H7 (cell line): ENCODE measurements at regions not wholly inside any gene's neighbourhood (a gene's known extent, or its start where the extent isn't known, plus 50 kb on each side); places are given as distances from the start of the nearest gene placed in this dataset.

Source experiments
- DNase-seq: peaks from one replicate; pipeline ENCODE4 v3.0.0; 2012
- H3K27me3 ChIP-seq: 2 replicates; pipeline ENCODE4 v1.6.0; 2011; ENCODE audit warnings: mild to moderate bottlenecking, low read length; ENCODE audit not compliant: control insufficient read depth, insufficient read depth
- H3K36me3 ChIP-seq: replicated peaks from 2 replicates; pipeline ENCODE4 v1.5.1; 2011; ENCODE audit warnings: low read length; ENCODE audit not compliant: control insufficient read depth, insufficient read depth
- H3K4me3 ChIP-seq: 2 replicates; pipeline ENCODE4 v1.5.1; 2011; ENCODE audit warnings: low read depth, mild to moderate bottlenecking, control low read depth, low read length, moderate library complexity; ENCODE audit not compliant: insufficient read depth

- DNase-seq: no peak
- Histone ChIP-seq H3K27me3 (no peaks in the 10 kb centered on the region), H3K4me3 (no peak overlapping the region), H3K36me3 (no peaks in the 10 kb centered on the region)
Measured at GRCh38 chr5:38726279-38726678, 119.5 kb upstream of the OSMR start.

- no peak for DNase-seq
- Histone ChIP-seq H3K27me3 (no peaks in the 10 kb centered on the region), H3K4me3 (no peak overlapping the region), H3K36me3 (no peaks in the 10 kb centered on the region)
Measured at GRCh38 chr5:38728029-38728428, 117.8 kb upstream of the OSMR start.

GRCh38 chr5:38731461-38731860 is 114.4 kb upstream of the OSMR start:
- Histone ChIP-seq H3K4me3 (no peak overlapping the region), H3K27me3 (no peaks in the 10 kb centered on the region; the same call in 1 of the 2 replicates), H3K36me3 (no peaks in the 10 kb centered on the region)
- DNase-seq: no peak

- H3K36me3 ChIP-seq: no peaks in the 10 kb centered on the region
- no peak overlapping the region for H3K4me3 ChIP-seq
- DNase-seq: peak; percentile 61
- H3K27me3 ChIP-seq: no peaks in the 10 kb centered on the region; the same call in 1 of the 2 replicates
Measured at GRCh38 chr5:38734353-38734752, 111.5 kb upstream of the OSMR start.

GRCh38 chr5:38736089-38736488 is 109.7 kb upstream of the OSMR start:
- Histone ChIP-seq H3K4me3 (no peak overlapping the region), H3K27me3 (no peaks in the 10 kb centered on the region; the same call in 1 of the 2 replicates)
- no peak for DNase-seq

GRCh38 chr5:38737976-38738375 is 107.8 kb upstream of the OSMR start:
- no peak overlapping the region for H3K4me3 ChIP-seq
- no peaks in the 10 kb centered on the region for H3K36me3 ChIP-seq
- H3K27me3 ChIP-seq: no peaks in the 10 kb centered on the region; the same call in 1 of the 2 replicates
- no peak for DNase-seq

More at GRCh38 chr5:38736089-38736488, 109.7 kb upstream of the OSMR start:
- no peaks in the 10 kb centered on the region for H3K36me3 ChIP-seq

GRCh38 chr5:38739011-38739704 is 106.7 kb upstream of the OSMR start:
- H3K27me3 ChIP-seq: no peaks in the 10 kb centered on the region
- H3K36me3 ChIP-seq: no peaks in the 10 kb centered on the region
- no peak overlapping the region for H3K4me3 ChIP-seq
- DNase-seq: no peak

- DNase-seq: no peak
- no peaks in the 10 kb centered on the region for H3K36me3 ChIP-seq
- no peak overlapping the region for H3K4me3 ChIP-seq
- H3K27me3 ChIP-seq: no peaks in the 10 kb centered on the region
Measured at GRCh38 chr5:38739705-38740045, 106.1 kb upstream of the OSMR start.

- DNase-seq: no peak
- no peaks in the 10 kb centered on the region for H3K36me3 ChIP-seq
- H3K4me3 ChIP-seq: no peak overlapping the region
- H3K27me3 ChIP-seq: no peaks in the 10 kb centered on the region
Measured at GRCh38 chr5:38742821-38743220, 103.0 kb upstream of the OSMR start.

GRCh38 chr5:38743562-38743961 is 102.2 kb upstream of the OSMR start:
- no peak overlapping the region for H3K4me3 ChIP-seq
- no peaks in the 10 kb centered on the region for H3K36me3 ChIP-seq
- DNase-seq: no peak
- no peaks in the 10 kb centered on the region for H3K27me3 ChIP-seq

- no peak for DNase-seq
- H3K4me3 ChIP-seq: no peak overlapping the region
- no peaks in the 10 kb centered on the region for H3K27me3 ChIP-seq
- H3K36me3 ChIP-seq: no peaks in the 10 kb centered on the region
Measured at GRCh38 chr5:38745836-38746732, 99.7 kb upstream of the OSMR start.

GRCh38 chr5:38749861-38750260 is 96.0 kb upstream of the OSMR start:
- Histone ChIP-seq H3K27me3 (no peaks in the 10 kb centered on the region), H3K36me3 (no peaks in the 10 kb centered on the region), H3K4me3 (no peak overlapping the region)
- no peak for DNase-seq

- Histone ChIP-seq H3K27me3 (no peaks in the 10 kb centered on the region), H3K4me3 (no peak overlapping the region), H3K36me3 (no peaks in the 10 kb centered on the region)
- peak; percentile 28 for DNase-seq
Measured at GRCh38 chr5:38751103-38751502, 94.7 kb upstream of the OSMR start.

- DNase-seq: no peak
- H3K4me3 ChIP-seq: no peak overlapping the region
- H3K36me3 ChIP-seq: no peaks in the 10 kb centered on the region
Measured at GRCh38 chr5:38752012-38752536, 93.7 kb upstream of the OSMR start.

GRCh38 chr5:38752622-38753021 is 93.2 kb upstream of the OSMR start:
- DNase-seq: no peak
- no peak overlapping the region for H3K4me3 ChIP-seq
- no peaks in the 10 kb centered on the region for H3K27me3 ChIP-seq
- H3K36me3 ChIP-seq: no peaks in the 10 kb centered on the region

More at GRCh38 chr5:38752012-38752536, 93.7 kb upstream of the OSMR start:
- no peaks in the 10 kb centered on the region for H3K27me3 ChIP-seq
